ENCODE measurements at regions not wholly inside any gene's neighbourhood (a gene's known extent, or its start where the extent isn't known, plus 50 kb on each side); places are given as distances from the start of the nearest gene placed in this dataset.

- H3K9me3 ChIP-seq: no peaks in the 10 kb centered on the region
- TF ChIP-seq POLR2AphosphoS5 (IDR thresholded peaks at IDR 0.05): no peak
- TF ChIP-seq CTCF (IDR thresholded peaks at IDR 0.05): no peak
- TF ChIP-seq POLR2A (IDR thresholded peaks at IDR 0.05): no peak
- intact Hi-C loops (cut with DNase I; ENCODE audit: low total_unique reads): no loop called here
- no peaks in the 10 kb centered on the region for H3K27me3 ChIP-seq
- H3K27ac ChIP-seq: no peak overlapping the region
- no peaks in the 10 kb centered on the region for H3K36me3 ChIP-seq
- DNase-seq (ENCODE audit: low spot score in 2 of 2): no peak
- H3K4me3 ChIP-seq: no peak overlapping the region
- no peaks in the 10 kb centered on the region for H3K4me1 ChIP-seq
Observed at GRCh38 chr18:45218436-45218835, 396.8 kb upstream of the SLC14A2 start.

- TF ChIP-seq CTCF (IDR thresholded peaks at IDR 0.05) (no peak), POLR2AphosphoS5 (IDR thresholded peaks at IDR 0.05) (no peak), POLR2A (IDR thresholded peaks at IDR 0.05) (no peak)
- Histone ChIP-seq H3K4me3 (no peak overlapping the region), H3K9me3 (no peaks in the 10 kb centered on the region), H3K4me1 (no peaks in the 10 kb centered on the region), H3K27me3 (no peaks in the 10 kb centered on the region), H3K36me3 (no peaks in the 10 kb centered on the region), H3K27ac (no peak overlapping the region)
- intact Hi-C loops (cut with DNase I; ENCODE audit: low total_unique reads): no loop called here
- DNase-seq (ENCODE audit: low spot score in 2 of 2): no peak
Observed at GRCh38 chr18:45221363-45221762, 393.9 kb upstream of the SLC14A2 start.

GRCh38 chr18:45222180-45222579 lies 393.1 kb upstream of the SLC14A2 start:
- no peak for TF ChIP-seq POLR2AphosphoS5 (IDR thresholded peaks at IDR 0.05)
- TF ChIP-seq CTCF (IDR thresholded peaks at IDR 0.05): no peak
- no peak for TF ChIP-seq POLR2A (IDR thresholded peaks at IDR 0.05)
- Histone ChIP-seq H3K36me3 (no peaks in the 10 kb centered on the region), H3K4me1 (no peaks in the 10 kb centered on the region), H3K27ac (no peak overlapping the region), H3K27me3 (no peaks in the 10 kb centered on the region), H3K4me3 (no peak overlapping the region), H3K9me3 (no peaks in the 10 kb centered on the region)
- DNase-seq (ENCODE audit: low spot score in 2 of 2): no peak
- intact Hi-C loops (cut with DNase I; ENCODE audit: low total_unique reads): no loop called here

GRCh38 chr18:45227001-45227742 lies 388.1 kb upstream of the SLC14A2 start:
- no peak for DNase-seq (ENCODE audit: low spot score in 2 of 2)
- TF ChIP-seq POLR2AphosphoS5 (IDR thresholded peaks at IDR 0.05) (no peak), CTCF (IDR thresholded peaks at IDR 0.05) (no peak), POLR2A (IDR thresholded peaks at IDR 0.05) (no peak)
- Histone ChIP-seq H3K36me3 (no peaks in the 10 kb centered on the region), H3K4me3 (no peak overlapping the region), H3K4me1 (no peaks in the 10 kb centered on the region), H3K27me3 (no peaks in the 10 kb centered on the region), H3K9me3 (no peaks in the 10 kb centered on the region), H3K27ac (no peak overlapping the region)
- intact Hi-C loops (cut with DNase I; ENCODE audit: low total_unique reads): no loop called here

GRCh38 chr18:45228796-45229388 lies 386.4 kb upstream of the SLC14A2 start:
- TF ChIP-seq CTCF (IDR thresholded peaks at IDR 0.05): no peak
- TF ChIP-seq POLR2A (IDR thresholded peaks at IDR 0.05): no peak
- TF ChIP-seq POLR2AphosphoS5 (IDR thresholded peaks at IDR 0.05): no peak
- no peaks in the 10 kb centered on the region for H3K27me3 ChIP-seq
- no peak for DNase-seq (ENCODE audit: low spot score in 2 of 2)
- no peaks in the 10 kb centered on the region for H3K4me1 ChIP-seq
- H3K27ac ChIP-seq: no peak overlapping the region
- no peaks in the 10 kb centered on the region for H3K36me3 ChIP-seq
- H3K9me3 ChIP-seq: no peaks in the 10 kb centered on the region
- H3K4me3 ChIP-seq: no peak overlapping the region
- intact Hi-C loops (cut with DNase I; ENCODE audit: low total_unique reads): no loop called here

Measured in breast epithelium (tissue), 4 donors.